IMR-90 (cell line): ENCODE measurements at regions not wholly inside any gene's neighbourhood (a gene's known extent, or its start where the extent isn't known, plus 50 kb on each side); places are given as distances from the start of the nearest gene placed in this dataset.

ENCODE experiments used
- ATAC-seq: fragments of 200-7000 bp; cut with Tn5 transposase; 2 replicates; pipeline ENCODE4 v1.9.1; 2020; ENCODE audit warnings: low read depth, mild to moderate bottlenecking, moderate library complexity
- BruUV-seq: library from RNA; stranded (reverse); fragments of 400-500 nt; replicated peaks from 2 replicates; lab custom pipeline; 2021; lab: Mats Ljungman, UMichigan
- CTCF ChIA-PET: fragments of 300-600 bp; formaldehyde crosslinking; extraction: SDS; loops from one replicate; lab custom pipeline; 2021; ENCODE audit warnings: antibody characterized with exemption; lab: Yijun Ruan, JAX
- POLR2A ChIA-PET: fragments of 300-600 bp; sonication (Branson Sonifier 250); formaldehyde crosslinking; loops from one replicate; lab custom pipeline; 2022; ENCODE audit warnings: antibody characterized with exemption; ENCODE audit not compliant: unreplicated experiment; lab: Charles Lee
- DNase-seq: peaks from one replicate; pipeline ENCODE4 v3.0.0; 2013
- H2AFZ ChIP-seq: replicated peaks from 2 replicates; pipeline ENCODE3; 2013; ENCODE audit warnings: low read length, mild to moderate bottlenecking; ENCODE audit not compliant: poor library complexity
- H2AK5ac ChIP-seq: 2 replicates; pipeline ENCODE4 v1.6.1; 2013; ENCODE audit warnings: low read depth, low read length, inconsistent platforms
- H2AK9ac ChIP-seq: replicated peaks from 2 replicates; pipeline ENCODE3; 2013; ENCODE audit warnings: mild to moderate bottlenecking, low read depth, low read length, moderate library complexity; ENCODE audit not compliant: poor library complexity
- H2BK120ac ChIP-seq: 2 replicates; pipeline ENCODE4 v1.6.1; 2013; ENCODE audit warnings: low read depth, low read length, inconsistent platforms
- H2BK15ac ChIP-seq: 3 replicates; pipeline ENCODE4 v1.6.1; 2013; ENCODE audit warnings: low read depth, low read length, inconsistent platforms
- H2BK20ac ChIP-seq: 2 replicates; pipeline ENCODE4 v1.6.1; 2013; ENCODE audit warnings: low read depth, mild to moderate bottlenecking, inconsistent platforms, low read length, moderate library complexity
- H2BK5ac ChIP-seq: 2 replicates; pipeline ENCODE4 v1.6.1; 2013; ENCODE audit warnings: mild to moderate bottlenecking, low read depth, low read length, inconsistent platforms; ENCODE audit not compliant: poor library complexity, severe bottlenecking
- H3K14ac ChIP-seq: replicated peaks from 2 replicates; pipeline ENCODE4 v1.6.1; 2013; ENCODE audit warnings: low read depth, low read length, inconsistent platforms
- H3K18ac ChIP-seq: 2 replicates; pipeline ENCODE4 v1.6.1; 2013; ENCODE audit warnings: low read depth, low read length, control low read depth
- H3K23ac ChIP-seq: 2 replicates; pipeline ENCODE4 v1.6.1; 2013; ENCODE audit warnings: low read depth, low read length, inconsistent platforms
- H3K27ac ChIP-seq: 2 replicates; pipeline ENCODE4 v1.5.1; 2013; ENCODE audit warnings: mild to moderate bottlenecking, control low read depth, low read length; ENCODE audit not compliant: insufficient read depth
- H3K27me3 ChIP-seq: 2 replicates; pipeline ENCODE4 v1.6.1; 2013; ENCODE audit warnings: low read length; ENCODE audit not compliant: control insufficient read depth, insufficient read depth
- H3K36me3 ChIP-seq: 2 replicates; pipeline ENCODE4 v1.6.1; 2013; ENCODE audit warnings: low read length, mixed read lengths; ENCODE audit not compliant: control insufficient read depth, insufficient read depth
- H3K4ac ChIP-seq: 2 replicates; pipeline ENCODE4 v1.6.1; 2013; ENCODE audit warnings: low read depth, low read length, inconsistent platforms
- H3K4me1 ChIP-seq: 2 replicates; pipeline ENCODE4 v1.6.1; 2013; ENCODE audit warnings: low read length, mixed read lengths; ENCODE audit not compliant: control insufficient read depth, insufficient read depth
- H3K4me2 ChIP-seq: 2 replicates; pipeline ENCODE4 v1.6.1; 2013; ENCODE audit warnings: low read depth, mild to moderate bottlenecking, control low read depth, low read length, moderate library complexity
- H3K4me3 ChIP-seq: 2 replicates; pipeline ENCODE4 v1.5.1; 2013; ENCODE audit warnings: low read depth, mild to moderate bottlenecking, control low read depth, low read length, moderate library complexity; ENCODE audit not compliant: insufficient read depth
- H3K56ac ChIP-seq: 2 replicates; pipeline ENCODE4 v1.6.1; 2013; ENCODE audit warnings: low read length, inconsistent platforms; ENCODE audit not compliant: insufficient read depth; ENCODE audit errors: extremely low read depth
- H3K79me1 ChIP-seq, 2 experiments: 2 replicates each; pipeline ENCODE4 v1.6.1; 2013; ENCODE audit warnings: low read length in 2 of 2, inconsistent platforms in 1 of 2, low read depth in 1 of 2
- H3K9ac ChIP-seq: 2 replicates; pipeline ENCODE4 v1.6.1; 2013; ENCODE audit warnings: low read depth, low read length, control low read depth
- H3K9me1 ChIP-seq: 2 replicates; pipeline ENCODE4 v1.6.1; 2013; ENCODE audit warnings: low read length, inconsistent platforms; ENCODE audit not compliant: insufficient read depth
- H3K9me3 ChIP-seq: 2 replicates; pipeline ENCODE4 v1.6.1; 2013; ENCODE audit warnings: low read length; ENCODE audit not compliant: control insufficient read depth, insufficient read depth
- H4K20me1 ChIP-seq: 2 replicates; pipeline ENCODE4 v1.6.1; 2013; ENCODE audit warnings: low read length, inconsistent platforms; ENCODE audit not compliant: insufficient read depth
- H4K5ac ChIP-seq: 2 replicates; pipeline ENCODE4 v1.6.1; 2013; ENCODE audit warnings: mild to moderate bottlenecking, low read depth, low read length, control low read depth
- H4K8ac ChIP-seq, 2 experiments: 2 replicates each; pipeline ENCODE4 v1.6.1; 2013; ENCODE audit warnings: low read depth in 2 of 2, low read length in 2 of 2, control low read depth in 1 of 2, inconsistent platforms in 1 of 2
- H4K91ac ChIP-seq: 2 replicates; pipeline ENCODE4 v1.6.1; 2013; ENCODE audit warnings: low read depth, low read length, inconsistent platforms; ENCODE audit not compliant: insufficient read depth
- BHLHE40 ChIP-seq: fragments of 150-350 bp; IDR thresholded peaks from 2 replicates; pipeline ENCODE4 v1.6.1; 2016; ENCODE audit warnings: mild to moderate bottlenecking, low read depth, low read length
- CEBPB ChIP-seq: IDR thresholded peaks from 2 replicates; pipeline ENCODE4 v1.6.1; 2012; ENCODE audit warnings: low read depth, low read length, improper control_type of control experiment
- CHD1 ChIP-seq: IDR thresholded peaks from 2 replicates; pipeline ENCODE4 v1.6.1; 2012; ENCODE audit warnings: low read depth, low read length, improper control_type of control experiment
- FOS ChIP-seq: fragments of 150-350 bp; IDR thresholded peaks from 2 replicates; pipeline ENCODE4 v1.6.1; 2016; ENCODE audit warnings: low read depth, low read length
- MAFK ChIP-seq: IDR thresholded peaks from 2 replicates; pipeline ENCODE4 v1.6.1; 2012; ENCODE audit warnings: low read depth, low read length, improper control_type of control experiment
- MAZ ChIP-seq: IDR thresholded peaks from 2 replicates; pipeline ENCODE4 v1.6.1; 2012; ENCODE audit warnings: low read depth, mild to moderate bottlenecking, low read length, improper control_type of control experiment, moderate library complexity, borderline replicate concordance
- MXI1 ChIP-seq: IDR thresholded peaks from 2 replicates; pipeline ENCODE4 v1.6.1; 2012; ENCODE audit warnings: low read depth, mild to moderate bottlenecking, low read length, moderate library complexity, borderline replicate concordance
- NFE2L2 ChIP-seq: fragments of 150-350 bp; IDR thresholded peaks from 2 replicates; pipeline ENCODE4 v1.6.1; 2016; ENCODE audit warnings: low read depth, mild to moderate bottlenecking, low read length
- POLR2A ChIP-seq: IDR thresholded peaks from 2 replicates; pipeline ENCODE4 v1.6.1; 2012; ENCODE audit warnings: mild to moderate bottlenecking, low read depth, low read length
- RAD21 ChIP-seq: IDR thresholded peaks from 2 replicates; pipeline ENCODE4 v1.6.1; 2012; ENCODE audit warnings: low read length, improper control_type of control experiment
- RCOR1 ChIP-seq: IDR thresholded peaks from 2 replicates; pipeline ENCODE4 v1.6.1; 2012; ENCODE audit warnings: mild to moderate bottlenecking, low read length, improper control_type of control experiment; ENCODE audit not compliant: insufficient replicate concordance
- RFX5 ChIP-seq: IDR thresholded peaks from 2 replicates; pipeline ENCODE4 v1.8.0; 2012; ENCODE audit warnings: low read depth, mild to moderate bottlenecking, low read length, moderate library complexity
- SMC3 ChIP-seq: fragments of 150-350 bp; IDR thresholded peaks from 2 replicates; pipeline ENCODE4 v1.6.1; 2016; ENCODE audit warnings: low read depth, mild to moderate bottlenecking, antibody characterized with exemption, low read length, moderate library complexity
- WGBS, 2 experiments: methylation state at CpG; one replicate each; pipeline versions ENCODE4 v1.1.5 to v1.1.7; 2013; ENCODE audit warnings: missing lambda C conversion rate in 2 of 2; ENCODE audit not compliant: insufficient read length in 1 of 2; ENCODE audit errors: extremely low coverage in 2 of 2; 5-methylcytosine and 5-hydroxymethylcytosine counted together
- dilution Hi-C: fragments of 300-500 bp; cut with HindIII; formaldehyde crosslinking; loops from one replicate; pipeline ENCODE4 v1.14.3; 2018; ENCODE audit warnings: low sequenced_read_pairs; ENCODE audit not compliant: unreplicated experiment
- in situ Hi-C: fragments of 300-500 bp; cut with MboI; formaldehyde crosslinking; loops from 3 replicates; pipeline ENCODE4 v1.14.3; 2019; ENCODE audit warnings: low sequenced_read_pairs, inconsistent platforms, mixed read lengths
- intact Hi-C: fragments of 100-400 bp; cut with micrococcal nuclease; formaldehyde crosslinking; loops from 2 replicates; pipeline ENCODE4 v1.10.0; 2022
- TF ChIP-seq, protein P1 (sequence below): conservative IDR thresholded peaks from 2 replicates; pipeline ENCODE4 v1.5.1; 2012; ENCODE audit warnings: mild to moderate bottlenecking, low read depth, low read length, improper control_type of control experiment
- TF ChIP-seq, protein P2 (sequence below): fragments of 150-350 bp; IDR thresholded peaks from 2 replicates; pipeline ENCODE4 v1.6.1; 2017; ENCODE audit warnings: mild to moderate bottlenecking, antibody characterized with exemption, low read length, low read depth

DNA sequence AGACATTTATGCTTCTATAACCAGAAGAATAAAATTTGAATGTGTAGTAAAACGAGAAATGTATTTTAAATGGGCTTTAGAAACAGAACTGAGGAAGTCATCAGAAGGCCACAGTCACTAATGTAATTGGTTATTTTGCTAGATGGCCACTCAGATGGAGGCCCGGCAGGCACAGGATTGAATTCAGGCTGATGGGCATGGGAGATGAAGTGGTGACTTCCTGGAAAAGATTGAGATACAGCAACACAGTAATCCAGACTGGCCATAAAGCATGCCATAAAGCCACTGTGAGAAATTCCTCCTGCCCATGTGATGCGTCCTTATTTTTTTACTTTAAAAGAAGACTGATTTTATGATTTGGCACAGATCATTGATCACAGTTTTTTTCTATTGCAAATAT, 297.7 kb downstream of the ICOS start:
- Histone ChIP-seq H3K4me1 (no peaks in the 10 kb centered on the region), H2BK15ac (no peak overlapping the region), H4K20me1 (no peaks in the 10 kb centered on the region), H3K27me3 (peaks cover 10% of the 10 kb centered on the region), H3K23ac (no peak overlapping the region), H3K14ac (no peak overlapping the region), H3K4ac (no peak overlapping the region), H3K9me1 (no peaks in the 10 kb centered on the region), H2AK5ac (no peak overlapping the region), H3K4me3 (no peak overlapping the region), H3K36me3 (no peaks in the 10 kb centered on the region), H4K91ac (no peak overlapping the region), H2BK20ac (no peak overlapping the region), H3K56ac (no peak overlapping the region), H3K4me2 (no peak overlapping the region), H3K27ac (no peak overlapping the region), H3K18ac (no peak overlapping the region), H2BK120ac (no peak overlapping the region), H3K9ac (no peak overlapping the region), H4K5ac (no peak overlapping the region), H3K9me3 (peaks cover 4% of the 10 kb centered on the region; the same call in 1 of the 2 replicates), H2AFZ (no peak overlapping the region), H2AK9ac (no peak overlapping the region), H4K8ac (no peak overlapping the region), H3K79me1 (no peaks in the 10 kb centered on the region), H2BK5ac (no peak overlapping the region)
- ChIA-PET POLR2A (no interaction called here), CTCF (no interaction called here)
- intact Hi-C loops: no loop called here
- TF ChIP-seq RCOR1 (no peak), FOS (no peak), BHLHE40 (no peak), MAFK (no peak), NFE2L2 (no peak), CEBPB (no peak), MXI1 (no peak), SMC3 (no peak), CHD1 (no peak), RAD21 (no peak), RFX5 (no peak), MAZ (no peak), POLR2A (no peak)
- TF ChIP-seq, protein P1, sequence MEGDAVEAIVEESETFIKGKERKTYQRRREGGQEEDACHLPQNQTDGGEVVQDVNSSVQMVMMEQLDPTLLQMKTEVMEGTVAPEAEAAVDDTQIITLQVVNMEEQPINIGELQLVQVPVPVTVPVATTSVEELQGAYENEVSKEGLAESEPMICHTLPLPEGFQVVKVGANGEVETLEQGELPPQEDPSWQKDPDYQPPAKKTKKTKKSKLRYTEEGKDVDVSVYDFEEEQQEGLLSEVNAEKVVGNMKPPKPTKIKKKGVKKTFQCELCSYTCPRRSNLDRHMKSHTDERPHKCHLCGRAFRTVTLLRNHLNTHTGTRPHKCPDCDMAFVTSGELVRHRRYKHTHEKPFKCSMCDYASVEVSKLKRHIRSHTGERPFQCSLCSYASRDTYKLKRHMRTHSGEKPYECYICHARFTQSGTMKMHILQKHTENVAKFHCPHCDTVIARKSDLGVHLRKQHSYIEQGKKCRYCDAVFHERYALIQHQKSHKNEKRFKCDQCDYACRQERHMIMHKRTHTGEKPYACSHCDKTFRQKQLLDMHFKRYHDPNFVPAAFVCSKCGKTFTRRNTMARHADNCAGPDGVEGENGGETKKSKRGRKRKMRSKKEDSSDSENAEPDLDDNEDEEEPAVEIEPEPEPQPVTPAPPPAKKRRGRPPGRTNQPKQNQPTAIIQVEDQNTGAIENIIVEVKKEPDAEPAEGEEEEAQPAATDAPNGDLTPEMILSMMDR: no peak
- TF ChIP-seq, protein P2, sequence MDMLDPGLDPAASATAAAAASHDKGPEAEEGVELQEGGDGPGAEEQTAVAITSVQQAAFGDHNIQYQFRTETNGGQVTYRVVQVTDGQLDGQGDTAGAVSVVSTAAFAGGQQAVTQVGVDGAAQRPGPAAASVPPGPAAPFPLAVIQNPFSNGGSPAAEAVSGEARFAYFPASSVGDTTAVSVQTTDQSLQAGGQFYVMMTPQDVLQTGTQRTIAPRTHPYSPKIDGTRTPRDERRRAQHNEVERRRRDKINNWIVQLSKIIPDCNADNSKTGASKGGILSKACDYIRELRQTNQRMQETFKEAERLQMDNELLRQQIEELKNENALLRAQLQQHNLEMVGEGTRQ: no peak
- no TSS peak for BruUV-seq
- in situ Hi-C loops: no loop called here
- no peak for ATAC-seq
- dilution Hi-C loops: no loop called here
- no peak for DNase-seq
- no CpG with 5 or more reads among the region's 3 CpGs for WGBS, 2 experiments
